CD4-positive, alpha-beta T cell treated with Interleukin-17A for 1 hour (primary cell): ENCODE measurements at regions not wholly inside any gene's neighbourhood (a gene's known extent, or its start where the extent isn't known, plus 50 kb on each side); places are given as distances from the start of the nearest gene placed in this dataset.
"Not testable (repeated sequence)": the region's sequence is repeated elsewhere in the genome, so short reads cannot be mapped to it uniquely, and the experiment has no call there.

Experiments
- DNase-seq: peaks from one replicate; pipeline ENCODE4 v3.0.0-alpha.2; 2020

- DNase-seq, result no peak
Observed at GRCh38 chr15:62849316-62850106, 193.0 kb upstream of the TPM1 start.

- DNase-seq, result no peak
Observed at GRCh38 chr15:62850318-62850717, 192.2 kb upstream of the TPM1 start.

- DNase-seq, result no peak
Observed at GRCh38 chr15:62850791-62851291, 191.7 kb upstream of the TPM1 start.

- no peak for DNase-seq
Observed at GRCh38 chr15:62853114-62853840, 189.3 kb upstream of the TPM1 start.

- DNase-seq, result no peak
Observed at GRCh38 chr15:62853841-62854225, 188.7 kb upstream of the TPM1 start.

- no peak for DNase-seq
Observed at GRCh38 chr15:62854420-62855084, 188.0 kb upstream of the TPM1 start.

- no peak for DNase-seq
Observed at GRCh38 chr15:62855085-62855476, 187.5 kb upstream of the TPM1 start.

GRCh38 chr15:62856466-62857246 is 185.9 kb upstream of the TPM1 start:
- DNase-seq, result no peak

GRCh38 chr15:62857411-62857853 is 185.1 kb upstream of the TPM1 start:
- peak; percentile 21 for DNase-seq

GRCh38 chr15:62858343-62858742 is 184.2 kb upstream of the TPM1 start:
- no peak for DNase-seq

GRCh38 chr15:62862717-62863116 is 179.8 kb upstream of the TPM1 start:
- no peak for DNase-seq

- DNase-seq, result no peak
Observed at GRCh38 chr15:62866366-62866765, 176.2 kb upstream of the TPM1 start.

GRCh38 chr15:62867844-62868243 is 174.7 kb upstream of the TPM1 start:
- no peak for DNase-seq

- DNase-seq, result no peak
Observed at GRCh38 chr15:62868507-62868906, 174.0 kb upstream of the TPM1 start.

GRCh38 chr15:62869116-62869515 is 173.4 kb upstream of the TPM1 start:
- no peak for DNase-seq

GRCh38 chr15:62870216-62870615 is 172.3 kb upstream of the TPM1 start:
- no peak for DNase-seq

GRCh38 chr15:62870701-62871100 is 171.8 kb upstream of the TPM1 start:
- DNase-seq, result not testable (repeated sequence)

GRCh38 chr15:62873203-62873602 is 169.3 kb upstream of the TPM1 start:
- no peak for DNase-seq

- DNase-seq, result no peak
Observed at GRCh38 chr15:62874064-62874463, 168.5 kb upstream of the TPM1 start.

GRCh38 chr15:62874959-62875625 is 167.5 kb upstream of the TPM1 start:
- DNase-seq, result no peak

- no peak for DNase-seq
Observed at GRCh38 chr15:62875626-62876021, 166.9 kb upstream of the TPM1 start.

- DNase-seq, result no peak
Observed at GRCh38 chr15:62877276-62877857, 165.2 kb upstream of the TPM1 start.
